ENCODE measurements at regions not wholly inside any gene's neighbourhood (a gene's known extent, or its start where the extent isn't known, plus 50 kb on each side); places are given as distances from the start of the nearest gene placed in this dataset.

DNA sequence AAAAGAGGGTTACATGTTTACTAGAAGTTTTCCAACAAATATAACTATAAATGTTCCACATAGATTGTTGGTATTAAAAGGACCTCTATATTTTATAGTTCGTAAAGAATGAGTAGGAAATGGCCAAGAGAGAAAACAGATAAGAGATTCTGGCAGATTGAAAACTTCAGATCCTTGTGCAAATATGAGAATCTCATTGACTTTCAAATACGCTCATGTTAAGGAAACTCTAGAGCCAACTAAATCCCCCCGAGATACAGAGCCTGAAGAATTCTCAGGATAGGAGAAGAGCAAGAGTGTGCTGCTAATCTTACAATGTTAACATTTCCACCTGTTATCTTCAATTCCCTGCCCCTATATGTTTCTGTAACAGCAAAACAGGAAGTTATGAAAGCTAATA, 159.0 kb upstream of the OR13F1 start:
- ChIA-PET POLR2A (no interaction called here), CTCF (interaction anchor here (0.6 kb wide), 1 partner anchor 41 kb away, joined by 3 read pairs; no protein-coding TSS in a partner anchor)
- H3K79me2 ChIP-seq (ENCODE audit: control insufficient read depth, insufficient read depth, low read length): no peaks in the 10 kb centered on the region
- WGBS (ENCODE audit: insufficient coverage): no CpG with 5 or more reads among the region's 3 CpGs
- intact Hi-C loops (cut with micrococcal nuclease): no loop called here
- DNase-seq (no peak), ATAC-seq (ENCODE audit: low read depth) (no peak)
- H3K4me1 ChIP-seq (ENCODE audit: control insufficient read depth in 2 of 2, insufficient read depth in 2 of 2, low read length in 2 of 2): no peaks in the 10 kb centered on the region
- no peak overlapping the region for H3K4me2 ChIP-seq (replicated peaks; ENCODE audit: low read depth, low read length, poor library complexity, severe bottlenecking)
- H3K27ac ChIP-seq (ENCODE audit: low read length in 2 of 2): no peak overlapping the region
- H4K20me1 ChIP-seq (ENCODE audit: control insufficient read depth, insufficient read depth, low read length, poor library complexity, severe bottlenecking): no peaks in the 10 kb centered on the region
- H3K27ac Mint-ChIP-seq: no peak overlapping the region
- no peak overlapping the region for H2AFZ ChIP-seq (ENCODE audit: insufficient read depth, low read depth, low read length, poor library complexity, severe bottlenecking)
- no peaks in the 10 kb centered on the region for H3K27me3 Mint-ChIP-seq
- TF ChIP-seq, protein P1, sequence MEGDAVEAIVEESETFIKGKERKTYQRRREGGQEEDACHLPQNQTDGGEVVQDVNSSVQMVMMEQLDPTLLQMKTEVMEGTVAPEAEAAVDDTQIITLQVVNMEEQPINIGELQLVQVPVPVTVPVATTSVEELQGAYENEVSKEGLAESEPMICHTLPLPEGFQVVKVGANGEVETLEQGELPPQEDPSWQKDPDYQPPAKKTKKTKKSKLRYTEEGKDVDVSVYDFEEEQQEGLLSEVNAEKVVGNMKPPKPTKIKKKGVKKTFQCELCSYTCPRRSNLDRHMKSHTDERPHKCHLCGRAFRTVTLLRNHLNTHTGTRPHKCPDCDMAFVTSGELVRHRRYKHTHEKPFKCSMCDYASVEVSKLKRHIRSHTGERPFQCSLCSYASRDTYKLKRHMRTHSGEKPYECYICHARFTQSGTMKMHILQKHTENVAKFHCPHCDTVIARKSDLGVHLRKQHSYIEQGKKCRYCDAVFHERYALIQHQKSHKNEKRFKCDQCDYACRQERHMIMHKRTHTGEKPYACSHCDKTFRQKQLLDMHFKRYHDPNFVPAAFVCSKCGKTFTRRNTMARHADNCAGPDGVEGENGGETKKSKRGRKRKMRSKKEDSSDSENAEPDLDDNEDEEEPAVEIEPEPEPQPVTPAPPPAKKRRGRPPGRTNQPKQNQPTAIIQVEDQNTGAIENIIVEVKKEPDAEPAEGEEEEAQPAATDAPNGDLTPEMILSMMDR (IDR thresholded peaks at IDR 0.05): no peak
- no peak for TF ChIP-seq EZH2 (IDR thresholded peaks at IDR 0.05; ENCODE audit: borderline replicate concordance, insufficient read depth, low read depth, low read length, poor library complexity, severe bottlenecking)
- H3K4me3 ChIP-seq (ENCODE audit: control extremely low read depth in 1 of 5, extremely low read depth in 1 of 5, insufficient read depth in 1 of 5, low read depth in 2 of 5, low read length in 4 of 5): no peak overlapping the region
- H3K27me3 ChIP-seq (replicated peaks in 1 of 4; ENCODE audit: control extremely low read depth in 1 of 4, control insufficient read depth in 3 of 4, insufficient read depth in 4 of 4, low read length in 3 of 4): no peaks in the 10 kb centered on the region
- H3K9me3 ChIP-seq (ENCODE audit: control extremely low read depth in 1 of 3, control insufficient read depth in 2 of 3, insufficient read depth in 1 of 3, low read length in 2 of 3): no peaks in the 10 kb centered on the region
- H3K4me3 Mint-ChIP-seq: no peak overlapping the region
- no peaks in the 10 kb centered on the region for H3K36me3 ChIP-seq (replicated peaks in 1 of 2; ENCODE audit: control extremely low read depth in 1 of 2, control insufficient read depth in 1 of 2, extremely low read depth in 1 of 2, insufficient read depth in 2 of 2, low read length in 1 of 2)
- no peak overlapping the region for H3K9ac ChIP-seq (ENCODE audit: low read length)
- H3K4me1 Mint-ChIP-seq: no peaks in the 10 kb centered on the region
- H3K9me3 Mint-ChIP-seq (ENCODE audit: insufficient read depth): no peaks in the 10 kb centered on the region

DNA sequence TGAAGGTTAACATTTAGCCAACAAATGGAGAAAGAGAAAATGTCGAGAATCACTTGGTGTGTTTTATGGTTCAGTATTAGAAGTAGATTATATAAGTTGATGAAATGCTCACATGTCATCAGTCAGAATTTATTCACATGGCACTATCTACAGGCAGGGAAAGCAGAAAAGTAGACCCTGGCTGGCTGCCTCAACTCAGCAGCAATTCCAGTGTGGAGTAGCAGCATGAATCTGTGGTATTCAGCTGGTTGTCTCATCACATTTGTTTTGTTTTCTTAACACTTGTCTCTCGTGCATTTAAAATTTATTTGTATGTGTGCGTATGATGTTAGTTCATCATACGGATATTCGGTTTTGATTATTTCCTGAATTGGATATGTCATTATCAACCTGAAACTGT, 153.5 kb upstream of the OR13F1 start:
- intact Hi-C loops (cut with micrococcal nuclease): no loop called here
- Mint-ChIP-seq H3K9me3 (ENCODE audit: insufficient read depth) (no peaks in the 10 kb centered on the region), H3K27ac (no peak overlapping the region), H3K4me3 (no peak overlapping the region), H3K27me3 (no peaks in the 10 kb centered on the region), H3K4me1 (no peaks in the 10 kb centered on the region)
- H3K27ac ChIP-seq (ENCODE audit: low read length in 2 of 2): no peak overlapping the region
- ATAC-seq (ENCODE audit: low read depth) (no peak), DNase-seq (no peak)
- no peaks in the 10 kb centered on the region for H3K4me1 ChIP-seq (ENCODE audit: control insufficient read depth in 2 of 2, insufficient read depth in 2 of 2, low read length in 2 of 2)
- H4K20me1 ChIP-seq (ENCODE audit: control insufficient read depth, insufficient read depth, low read length, poor library complexity, severe bottlenecking): no peaks in the 10 kb centered on the region
- H3K79me2 ChIP-seq (ENCODE audit: control insufficient read depth, insufficient read depth, low read length): no peaks in the 10 kb centered on the region
- H2AFZ ChIP-seq (ENCODE audit: insufficient read depth, low read depth, low read length, poor library complexity, severe bottlenecking): no peak overlapping the region
- H3K9ac ChIP-seq (ENCODE audit: low read length): no peak overlapping the region
- no peak overlapping the region for H3K4me3 ChIP-seq (ENCODE audit: control extremely low read depth in 1 of 5, extremely low read depth in 1 of 5, insufficient read depth in 1 of 5, low read depth in 2 of 5, low read length in 4 of 5)
- TF ChIP-seq, protein P1 (IDR thresholded peaks at IDR 0.05): no peak
- no peak for TF ChIP-seq EZH2 (IDR thresholded peaks at IDR 0.05; ENCODE audit: borderline replicate concordance, insufficient read depth, low read depth, low read length, poor library complexity, severe bottlenecking)
- H3K36me3 ChIP-seq (replicated peaks in 1 of 2; ENCODE audit: control extremely low read depth in 1 of 2, control insufficient read depth in 1 of 2, extremely low read depth in 1 of 2, insufficient read depth in 2 of 2, low read length in 1 of 2): no peaks in the 10 kb centered on the region
- POLR2A ChIA-PET: no interaction called here
- no peaks in the 10 kb centered on the region for H3K27me3 ChIP-seq (replicated peaks in 1 of 4; ENCODE audit: control extremely low read depth in 1 of 4, control insufficient read depth in 3 of 4, insufficient read depth in 4 of 4, low read length in 3 of 4)
- CTCF ChIA-PET: no interaction called here
- no peak overlapping the region for H3K4me2 ChIP-seq (replicated peaks; ENCODE audit: low read depth, low read length, poor library complexity, severe bottlenecking)
- 91% methylated on average over 4 of the region's 5 CpGs for WGBS (ENCODE audit: insufficient coverage)
- no peaks in the 10 kb centered on the region for H3K9me3 ChIP-seq (ENCODE audit: control extremely low read depth in 1 of 3, control insufficient read depth in 2 of 3, insufficient read depth in 1 of 3, low read length in 2 of 3)
